NCI-H2107 treated with DMSO at 0.1 percent for 48 hours (cell line): ENCODE measurements at regions not wholly inside any gene's neighbourhood (a gene's known extent, or its start where the extent isn't known, plus 50 kb on each side); places are given as distances from the start of the nearest gene placed in this dataset.
"Not testable (repeated sequence)": the region's sequence is repeated elsewhere in the genome, so short reads cannot be mapped to it uniquely, and the experiment has no call there.

Experiments
- DNase-seq: peaks from one replicate; lab custom pipeline; 2025; ENCODE audit not compliant: unreplicated experiment; lab: John Stamatoyannopoulos, UW

GRCh38 chr7:109579901-109580300 is 1010.2 kb downstream of the DNAJB9 start:
- no peak for DNase-seq

- DNase-seq = no peak
Observed at GRCh38 chr7:109582211-109582610, 1012.5 kb downstream of the DNAJB9 start.

GRCh38 chr7:109596948-109597347 is 1027.3 kb downstream of the DNAJB9 start:
- not testable (repeated sequence) for DNase-seq

- DNase-seq = no peak
Observed at GRCh38 chr7:109611656-109612055, 1042.0 kb downstream of the DNAJB9 start.

- DNase-seq = no peak
Observed at GRCh38 chr7:109616551-109617069, 1046.9 kb downstream of the DNAJB9 start.

- DNase-seq = no peak
Observed at GRCh38 chr7:109622320-109622719, 1052.6 kb downstream of the DNAJB9 start.

- DNase-seq = not testable (repeated sequence)
Observed at GRCh38 chr7:109632890-109633289, 1063.2 kb downstream of the DNAJB9 start.

GRCh38 chr7:109635374-109635773 is 1065.7 kb downstream of the DNAJB9 start:
- DNase-seq = no peak

- DNase-seq = no peak
Observed at GRCh38 chr7:109637428-109637990, 1067.8 kb downstream of the DNAJB9 start.

GRCh38 chr7:109638321-109638720 is 1068.6 kb downstream of the DNAJB9 start:
- DNase-seq = no peak

- DNase-seq = no peak
Observed at GRCh38 chr7:109639561-109639960, 1069.9 kb downstream of the DNAJB9 start.

GRCh38 chr7:109641445-109641844 is 1071.8 kb downstream of the DNAJB9 start:
- no peak for DNase-seq

GRCh38 chr7:109646124-109646523 is 1076.5 kb downstream of the DNAJB9 start:
- no peak for DNase-seq

- DNase-seq = not testable (repeated sequence)
Observed at GRCh38 chr7:109646594-109646993, 1076.9 kb downstream of the DNAJB9 start.

GRCh38 chr7:109647263-109647662 is 1077.6 kb downstream of the DNAJB9 start:
- DNase-seq = not testable (repeated sequence)

- no peak for DNase-seq
Observed at GRCh38 chr7:109659261-109659660, 1089.6 kb downstream of the DNAJB9 start.

GRCh38 chr7:109660401-109660800 is 1090.7 kb downstream of the DNAJB9 start:
- no peak for DNase-seq

GRCh38 chr7:109663806-109664205 is 1094.1 kb downstream of the DNAJB9 start:
- DNase-seq = no peak

GRCh38 chr7:109687269-109687668 is 1117.6 kb downstream of the DNAJB9 start:
- DNase-seq = not testable (repeated sequence)

GRCh38 chr7:109692613-109693012 is 1122.9 kb downstream of the DNAJB9 start:
- DNase-seq = not testable (repeated sequence)

GRCh38 chr7:109694149-109695071 is 1124.7 kb downstream of the DNAJB9 start:
- no peak for DNase-seq

- no peak for DNase-seq
Observed at GRCh38 chr7:109695419-109695818, 1125.7 kb downstream of the DNAJB9 start.
